MG63 (cell line): ENCODE measurements at regions not wholly inside any gene's neighbourhood (a gene's known extent, or its start where the extent isn't known, plus 50 kb on each side); places are given as distances from the start of the nearest gene placed in this dataset.
"Not testable (repeated sequence)": the region's sequence is repeated elsewhere in the genome, so short reads cannot be mapped to it uniquely, and the experiment has no call there.

Experiments used
- DNase-seq: peaks from one replicate; pipeline ENCODE4 v3.0.0-alpha.2; 2020
- H3K27me3 ChIP-seq: fragments of 250-450 bp; sonication (Bioruptor Pico); 2 replicates; pipeline ENCODE4 v1.5.1; 2020; ENCODE audit warnings: mild to moderate bottlenecking, moderate library complexity
- H3K36me3 ChIP-seq: fragments of 250-450 bp; sonication (Bioruptor Pico); 2 replicates; pipeline ENCODE4 v1.5.1; 2020; ENCODE audit warnings: mild to moderate bottlenecking, moderate library complexity
- H3K4me3 ChIP-seq: fragments of 250-450 bp; sonication (Bioruptor Pico); 2 replicates; pipeline ENCODE4 v1.5.1; 2020; ENCODE audit warnings: mild to moderate bottlenecking, moderate library complexity
- H3K9me3 ChIP-seq: fragments of 250-450 bp; sonication (Bioruptor Pico); 2 replicates; pipeline ENCODE4 v1.5.1; 2020; ENCODE audit warnings: mild to moderate bottlenecking, moderate library complexity

- Histone ChIP-seq H3K27me3 (no peaks in the 10 kb centered on the region), H3K4me3 (no peak overlapping the region), H3K36me3 (no peaks in the 10 kb centered on the region), H3K9me3 (no peaks in the 10 kb centered on the region)
- no peak for DNase-seq
Measured at GRCh38 chr2:13485256-13485655, 768.5 kb downstream of the TRIB2 start.

GRCh38 chr2:13488965-13489364 lies 772.2 kb downstream of the TRIB2 start:
- Histone ChIP-seq H3K4me3 (no peak overlapping the region), H3K36me3 (no peaks in the 10 kb centered on the region), H3K27me3 (no peaks in the 10 kb centered on the region), H3K9me3 (no peaks in the 10 kb centered on the region)
- no peak for DNase-seq

GRCh38 chr2:13492262-13492661 lies 775.5 kb downstream of the TRIB2 start:
- no peak for DNase-seq
- Histone ChIP-seq H3K27me3 (no peaks in the 10 kb centered on the region), H3K9me3 (no peaks in the 10 kb centered on the region), H3K36me3 (no peaks in the 10 kb centered on the region), H3K4me3 (no peak overlapping the region)

GRCh38 chr2:13495051-13495450 lies 778.3 kb downstream of the TRIB2 start:
- Histone ChIP-seq H3K27me3 (no peaks in the 10 kb centered on the region), H3K36me3 (no peaks in the 10 kb centered on the region), H3K9me3 (no peaks in the 10 kb centered on the region), H3K4me3 (no peak overlapping the region)
- no peak for DNase-seq

GRCh38 chr2:13504808-13505207 lies 788.1 kb downstream of the TRIB2 start:
- H3K9me3 ChIP-seq: no peaks in the 10 kb centered on the region
- H3K27me3 ChIP-seq: no peaks in the 10 kb centered on the region

GRCh38 chr2:13508671-13509070 lies 791.9 kb downstream of the TRIB2 start:
- Histone ChIP-seq H3K27me3 (no peaks in the 10 kb centered on the region), H3K9me3 (no peaks in the 10 kb centered on the region), H3K36me3 (no peaks in the 10 kb centered on the region), H3K4me3 (no peak overlapping the region)
- DNase-seq: no peak

More at GRCh38 chr2:13504808-13505207, 788.1 kb downstream of the TRIB2 start:
- no peak for DNase-seq
- Histone ChIP-seq H3K4me3 (no peak overlapping the region), H3K36me3 (no peaks in the 10 kb centered on the region)

GRCh38 chr2:13515254-13515653 lies 798.5 kb downstream of the TRIB2 start:
- Histone ChIP-seq H3K27me3 (no peaks in the 10 kb centered on the region), H3K4me3 (no peak overlapping the region), H3K9me3 (no peaks in the 10 kb centered on the region), H3K36me3 (no peaks in the 10 kb centered on the region)
- DNase-seq: no peak

GRCh38 chr2:13522096-13522495 lies 805.4 kb downstream of the TRIB2 start:
- DNase-seq: no peak
- no peaks in the 10 kb centered on the region for H3K27me3 ChIP-seq
- no peak overlapping the region for H3K4me3 ChIP-seq
- no peaks in the 10 kb centered on the region for H3K36me3 ChIP-seq
- H3K9me3 ChIP-seq: no peaks in the 10 kb centered on the region

GRCh38 chr2:13522917-13523821 lies 806.4 kb downstream of the TRIB2 start:
- H3K9me3 ChIP-seq: no peaks in the 10 kb centered on the region
- H3K27me3 ChIP-seq: no peaks in the 10 kb centered on the region
- no peak overlapping the region for H3K4me3 ChIP-seq
- no peak for DNase-seq
- H3K36me3 ChIP-seq: no peaks in the 10 kb centered on the region

GRCh38 chr2:13524492-13524891 lies 807.8 kb downstream of the TRIB2 start:
- no peaks in the 10 kb centered on the region for H3K36me3 ChIP-seq
- no peak overlapping the region for H3K4me3 ChIP-seq
- no peaks in the 10 kb centered on the region for H3K9me3 ChIP-seq
- DNase-seq: no peak
- no peaks in the 10 kb centered on the region for H3K27me3 ChIP-seq

GRCh38 chr2:13531735-13532410 lies 815.1 kb downstream of the TRIB2 start:
- H3K27me3 ChIP-seq, H3K4me3 ChIP-seq, DNase-seq, H3K36me3 ChIP-seq, H3K9me3 ChIP-seq: not testable (repeated sequence)

- H3K27me3 ChIP-seq, H3K36me3 ChIP-seq, H3K9me3 ChIP-seq, DNase-seq, H3K4me3 ChIP-seq: not testable (repeated sequence)
Measured at GRCh38 chr2:13532781-13533523, 816.2 kb downstream of the TRIB2 start.

- DNase-seq: no peak
- H3K36me3 ChIP-seq: no peaks in the 10 kb centered on the region
Measured at GRCh38 chr2:13533524-13533922, 816.8 kb downstream of the TRIB2 start.

GRCh38 chr2:13536941-13537340 lies 820.2 kb downstream of the TRIB2 start:
- no peaks in the 10 kb centered on the region for H3K9me3 ChIP-seq
- H3K4me3 ChIP-seq: no peak overlapping the region
- H3K36me3 ChIP-seq: no peaks in the 10 kb centered on the region

More at GRCh38 chr2:13533524-13533922, 816.8 kb downstream of the TRIB2 start:
- Histone ChIP-seq H3K4me3 (no peak overlapping the region), H3K9me3 (no peaks in the 10 kb centered on the region), H3K27me3 (no peaks in the 10 kb centered on the region)

GRCh38 chr2:13537771-13538349 lies 821.1 kb downstream of the TRIB2 start:
- no peak for DNase-seq
- Histone ChIP-seq H3K9me3 (no peaks in the 10 kb centered on the region), H3K27me3 (0 out of 2 replicates have a peak, but pooled peaks cover 2% of the 10 kb centered on the region), H3K4me3 (no peak overlapping the region), H3K36me3 (no peaks in the 10 kb centered on the region)

More at GRCh38 chr2:13536941-13537340, 820.2 kb downstream of the TRIB2 start:
- 0 out of 2 replicates have a peak, but pooled peaks cover 2% of the 10 kb centered on the region for H3K27me3 ChIP-seq
- DNase-seq: no peak

GRCh38 chr2:13539296-13539695 lies 822.6 kb downstream of the TRIB2 start:
- Histone ChIP-seq H3K4me3 (no peak overlapping the region), H3K36me3 (no peaks in the 10 kb centered on the region), H3K27me3 (0 out of 2 replicates have a peak, but pooled peaks cover 2% of the 10 kb centered on the region), H3K9me3 (no peaks in the 10 kb centered on the region)
- no peak for DNase-seq

- Histone ChIP-seq H3K9me3 (no peaks in the 10 kb centered on the region), H3K27me3 (0 out of 2 replicates have a peak, but pooled peaks cover 2% of the 10 kb centered on the region), H3K4me3 (no peak overlapping the region), H3K36me3 (no peaks in the 10 kb centered on the region)
- DNase-seq: no peak
Measured at GRCh38 chr2:13542061-13542460, 825.3 kb downstream of the TRIB2 start.
